Renal cortex interstitium (tissue), 11 donors: ENCODE measurements at regions not wholly inside any gene's neighbourhood (a gene's known extent, or its start where the extent isn't known, plus 50 kb on each side); places are given as distances from the start of the nearest gene placed in this dataset.
"Not testable (repeated sequence)": the region's sequence is repeated elsewhere in the genome, so short reads cannot be mapped to it uniquely, and the experiment has no call there.

Experiments used
- DNase-seq, 11 donors: peaks; one replicate each; pipeline ENCODE4 v3.0.0-alpha.2; 2013; ENCODE audit warnings: low read depth in 9 of 11, low spot score in 4 of 11; ENCODE audit errors: extremely low read depth in 1 of 11

DNA sequence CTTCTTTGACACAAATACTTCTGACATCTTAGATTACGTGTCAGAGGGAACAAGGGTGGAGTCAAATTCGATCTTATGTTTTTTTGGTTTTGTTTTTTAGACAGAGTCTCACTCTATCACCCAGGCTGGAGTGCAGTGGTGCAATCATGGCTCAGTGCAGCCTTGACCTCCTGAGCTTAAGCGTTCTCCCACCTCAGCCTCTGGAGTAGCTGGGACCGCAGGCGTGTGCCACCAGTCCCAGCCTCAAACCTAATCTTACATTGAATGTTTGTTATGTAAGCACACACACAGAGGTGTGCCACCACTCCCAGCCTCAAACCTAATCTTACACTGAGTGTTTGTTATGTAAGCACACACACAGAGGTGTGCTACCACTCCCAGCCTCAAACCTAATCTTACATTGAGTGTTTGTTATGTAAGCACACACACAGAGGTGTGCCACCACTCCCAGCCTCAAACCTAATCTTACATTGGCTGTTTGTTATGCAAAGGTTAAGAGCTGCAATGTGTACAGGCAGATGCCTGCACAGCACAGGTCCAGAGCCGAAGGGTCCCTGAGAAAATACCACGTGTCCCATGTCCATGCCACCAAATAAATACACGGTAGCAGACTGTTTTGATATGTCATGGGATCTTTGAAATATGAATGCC, 118.0 kb downstream of the ATP6V0E2 start:
- DNase-seq: not testable (repeated sequence)

DNA sequence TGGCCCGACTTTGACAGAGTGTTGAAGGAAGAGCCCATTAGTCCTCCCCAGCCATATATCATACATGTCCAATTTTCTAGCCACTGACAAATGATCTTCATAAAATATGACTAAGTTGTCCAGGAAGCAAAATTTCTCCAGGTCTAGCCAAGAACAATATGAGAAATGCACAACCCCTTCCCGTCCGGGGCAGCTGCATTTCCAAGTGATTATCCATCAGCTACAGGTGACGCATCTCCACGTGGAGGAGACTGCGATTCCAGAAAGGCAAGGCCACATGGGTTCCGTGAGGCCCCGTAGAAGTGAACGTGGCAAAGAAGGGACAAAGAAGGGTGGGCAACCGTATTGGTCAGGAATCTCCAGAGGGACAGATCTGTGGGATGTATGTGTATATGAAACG, 118.6 kb downstream of the ATP6V0E2 start:
- not testable (repeated sequence) for DNase-seq

GRCh38 chr7:149995369-149996026, 121.7 kb downstream of the ATP6V0E2 start:
- DNase-seq: not testable (repeated sequence)

GRCh38 chr7:150000780-150001599, 127.2 kb downstream of the ATP6V0E2 start:
- not testable (repeated sequence) for DNase-seq

DNA sequence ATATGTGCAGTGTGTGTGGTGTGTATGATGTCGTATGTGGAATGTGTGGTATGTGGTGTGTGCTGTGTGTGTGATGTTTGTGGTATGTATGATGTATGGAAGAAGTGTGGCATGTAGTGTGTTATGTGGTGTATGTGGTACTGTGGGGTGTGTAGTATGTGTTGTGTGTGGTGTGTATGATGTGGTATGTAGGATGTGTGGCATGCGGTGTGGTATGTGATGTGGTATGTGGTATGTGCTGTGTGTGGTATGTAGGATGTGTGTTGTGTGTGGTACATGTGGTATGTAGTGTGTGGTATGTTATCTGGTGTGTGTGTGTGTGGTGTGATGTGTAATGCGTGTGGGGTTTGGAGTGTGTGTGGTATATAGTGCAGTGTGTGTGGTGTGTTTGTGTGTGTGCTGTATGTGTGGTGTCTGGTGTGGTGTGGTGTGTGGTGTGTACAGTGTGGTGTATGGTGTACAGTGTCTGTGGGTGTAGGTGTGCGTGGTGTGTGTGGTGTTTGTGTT, 129.6 kb downstream of the ATP6V0E2 start:
- no peak for DNase-seq

DNA sequence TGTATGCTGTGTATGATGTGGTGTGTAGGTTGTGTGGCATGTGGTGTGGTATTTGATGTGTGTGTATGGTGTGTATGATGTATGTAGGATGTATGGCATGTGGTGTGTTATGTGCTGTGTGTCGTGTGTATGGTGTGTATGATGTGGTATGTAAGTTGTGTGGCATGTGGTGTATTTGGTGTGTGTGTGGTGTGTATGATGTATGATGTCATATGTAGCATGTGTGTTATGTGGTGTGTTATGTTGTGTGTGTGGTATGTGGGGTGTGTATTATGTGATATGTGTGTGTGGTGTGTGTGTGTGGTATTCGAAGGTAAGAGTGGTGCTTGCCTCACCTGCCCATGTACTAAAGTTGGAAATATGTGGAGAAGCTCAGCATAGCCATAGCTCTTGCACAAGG, 130.2 kb downstream of the ATP6V0E2 start:
- not testable (repeated sequence) for DNase-seq

DNA sequence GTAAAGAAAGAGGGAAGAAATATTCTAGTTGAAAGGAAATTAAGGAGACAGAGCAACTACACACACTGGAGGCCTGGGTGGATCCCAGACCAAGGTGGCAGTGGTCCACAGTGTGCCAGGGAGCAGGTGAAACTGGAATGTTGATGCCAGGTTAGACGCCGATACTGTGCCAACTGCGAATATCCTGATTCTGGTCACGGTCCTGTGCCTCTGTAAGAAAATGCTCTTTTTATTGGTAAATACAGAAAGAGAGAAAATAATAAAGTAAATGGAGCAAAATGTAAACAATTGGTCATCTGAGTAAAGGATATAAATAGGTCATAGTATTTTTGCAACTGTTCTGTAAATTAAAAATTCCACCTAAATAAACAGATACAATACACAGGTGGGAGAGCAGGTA, 131.1 kb downstream of the ATP6V0E2 start:
- DNase-seq: not testable (repeated sequence)

- not testable (repeated sequence) for DNase-seq
Observed at GRCh38 chr7:150009620-150010303, 136.0 kb downstream of the ATP6V0E2 start.

- not testable (repeated sequence) for DNase-seq
Observed at GRCh38 chr7:150016651-150017189, 143.0 kb downstream of the ATP6V0E2 start.

- DNase-seq: not testable (repeated sequence)
Observed at GRCh38 chr7:150020210-150020609, 146.4 kb downstream of the ATP6V0E2 start.

- DNase-seq: not testable (repeated sequence)
Observed at GRCh38 chr7:150024550-150025490, 151.1 kb downstream of the ATP6V0E2 start.

DNA sequence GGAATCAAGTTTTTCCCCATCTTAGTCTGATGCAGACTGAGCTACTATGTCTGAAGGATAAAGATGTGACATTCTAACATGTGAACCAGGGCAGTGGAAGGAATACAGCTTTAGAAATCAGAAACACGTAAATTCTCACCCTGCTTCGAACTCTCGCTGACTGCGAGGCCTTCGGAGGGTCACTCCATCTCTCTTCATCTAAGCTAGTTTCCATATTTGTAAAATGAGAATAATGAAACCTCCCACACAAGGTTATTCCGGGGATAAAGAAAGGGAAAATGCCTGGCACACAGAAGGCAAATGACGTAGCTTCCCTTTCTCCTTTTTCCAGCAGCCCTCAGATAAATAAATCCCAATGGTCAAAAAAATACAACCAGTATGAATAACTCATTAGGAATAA, 152.0 kb downstream of the ATP6V0E2 start:
- not testable (repeated sequence) for DNase-seq

- DNase-seq: not testable (repeated sequence)
Observed at GRCh38 chr7:150028344-150029012, 154.7 kb downstream of the ATP6V0E2 start.

GRCh38 chr7:150029013-150029389, 155.2 kb downstream of the ATP6V0E2 start:
- not testable (repeated sequence) for DNase-seq

GRCh38 chr7:150031733-150032132, 158.0 kb downstream of the ATP6V0E2 start:
- not testable (repeated sequence) for DNase-seq

DNA sequence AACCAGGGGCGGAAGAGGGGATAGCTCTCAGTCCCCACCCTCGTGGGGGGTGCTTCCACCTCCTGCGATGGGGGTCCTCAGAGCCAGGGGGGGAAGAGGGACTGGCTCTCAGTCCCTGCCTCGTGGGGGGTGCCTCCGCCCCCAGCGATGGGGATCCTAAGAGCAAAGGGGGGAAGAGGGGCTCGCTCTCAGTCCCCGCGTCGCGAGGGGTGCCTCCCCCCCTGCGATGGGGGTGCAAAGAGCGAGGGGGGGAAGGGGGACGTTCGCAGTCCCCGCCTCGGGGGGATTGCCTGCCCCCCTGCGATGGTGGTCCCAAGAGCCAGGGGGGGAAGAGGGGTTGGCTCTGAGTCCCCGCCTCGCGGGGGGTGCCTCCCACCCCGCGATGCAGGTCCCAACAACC, 159.9 kb downstream of the ATP6V0E2 start:
- DNase-seq: not testable (repeated sequence)

GRCh38 chr7:150035769-150036168, 162.0 kb downstream of the ATP6V0E2 start:
- DNase-seq: not testable (repeated sequence)
